ENCODE measurements at regions not wholly inside any gene's neighbourhood (a gene's known extent, or its start where the extent isn't known, plus 50 kb on each side); places are given as distances from the start of the nearest gene placed in this dataset.
"Not testable (repeated sequence)": the region's sequence is repeated elsewhere in the genome, so short reads cannot be mapped to it uniquely, and the experiment has no call there.

DNA sequence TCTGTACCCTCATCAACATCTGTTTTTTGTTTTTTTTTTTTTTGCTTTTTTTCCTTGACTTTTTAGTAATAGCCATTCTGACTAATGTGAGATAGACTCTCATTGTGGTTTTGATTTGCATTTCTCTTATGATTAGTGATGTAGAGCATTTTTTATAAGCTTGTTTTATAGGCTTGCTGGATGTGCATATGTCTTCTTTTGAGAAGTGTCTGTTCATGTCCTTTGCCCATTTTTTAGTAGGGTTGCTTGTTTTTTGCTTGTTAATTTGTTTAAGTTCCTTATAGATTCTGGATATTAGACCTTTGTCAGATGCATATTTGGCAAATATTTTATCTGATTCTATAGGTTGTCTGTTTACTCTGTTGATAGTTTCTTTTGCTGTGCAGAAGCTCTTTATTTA is 53.5 kb upstream of the FAR1 start:
- H3K36me3 ChIP-seq (ENCODE audit: insufficient read depth, low read length); H3K27me3 ChIP-seq (ENCODE audit: insufficient read depth, low read length); intact Hi-C loops (cut with micrococcal nuclease); H3K27ac ChIP-seq (ENCODE audit: low read depth, low read length); H3K27ac Mint-ChIP-seq; POLR2A ChIA-PET (ENCODE audit: partially characterized antibody); H3K4me3 ChIP-seq (ENCODE audit: low read length in 2 of 2); H3K9me3 ChIP-seq (ENCODE audit: control insufficient read depth in 1 of 2, low read length in 2 of 2); H3K27me3 Mint-ChIP-seq; H3K4me1 ChIP-seq (ENCODE audit: insufficient read depth, low read length); H3K4me3 Mint-ChIP-seq; DNase-seq; CTCF ChIA-PET (ENCODE audit: partially characterized antibody); H3K36me3 Mint-ChIP-seq; H3K4me1 Mint-ChIP-seq: not testable (repeated sequence)
- peaks cover 0 to 61% (median 48%) of the 10 kb centered on the region in 8 donors for H3K9me3 Mint-ChIP-seq

DNA sequence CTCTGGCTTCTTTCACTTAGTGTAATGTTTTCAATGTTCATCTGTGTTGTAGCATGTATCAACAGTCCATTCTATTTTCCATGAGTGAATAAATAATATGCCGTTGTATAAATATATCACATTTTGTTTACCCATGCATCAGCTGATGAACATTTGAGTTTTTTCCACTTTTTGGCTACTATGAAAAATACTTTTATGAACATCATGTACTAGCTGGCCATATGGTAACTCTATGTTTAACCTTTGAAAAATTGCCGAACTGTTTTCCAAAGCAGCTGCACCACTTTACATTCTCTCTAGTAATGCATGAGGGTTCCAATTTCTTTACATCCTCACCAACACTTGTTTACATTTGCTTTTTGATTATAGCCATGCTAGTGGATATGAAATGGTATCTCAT is 59.8 kb upstream of the FAR1 start:
- Mint-ChIP-seq H3K36me3 (no peaks in the 10 kb centered on the region), H3K27ac (no peak overlapping the region), H3K9me3 (peaks cover 0 to 8% (median under 1%) of the 10 kb centered on the region in 8 donors), H3K4me3 (no peak overlapping the region), H3K27me3 (no peaks in the 10 kb centered on the region), H3K4me1 (no peaks in the 10 kb centered on the region)
- no peak overlapping the region for H3K4me3 ChIP-seq (ENCODE audit: low read length in 2 of 2)
- intact Hi-C loops (cut with micrococcal nuclease) = no loop called here
- ChIA-PET CTCF (ENCODE audit: partially characterized antibody) (no interaction called here), POLR2A (ENCODE audit: partially characterized antibody) (no interaction called here)
- no peaks in the 10 kb centered on the region for H3K4me1 ChIP-seq (ENCODE audit: insufficient read depth, low read length)
- no peaks in the 10 kb centered on the region for H3K27me3 ChIP-seq (ENCODE audit: insufficient read depth, low read length)
- no peak for DNase-seq
- no peaks in the 10 kb centered on the region for H3K9me3 ChIP-seq (ENCODE audit: control insufficient read depth in 1 of 2, low read length in 2 of 2)
- H3K36me3 ChIP-seq (ENCODE audit: insufficient read depth, low read length) = no peaks in the 10 kb centered on the region
- no peak overlapping the region for H3K27ac ChIP-seq (ENCODE audit: low read depth, low read length)

DNA sequence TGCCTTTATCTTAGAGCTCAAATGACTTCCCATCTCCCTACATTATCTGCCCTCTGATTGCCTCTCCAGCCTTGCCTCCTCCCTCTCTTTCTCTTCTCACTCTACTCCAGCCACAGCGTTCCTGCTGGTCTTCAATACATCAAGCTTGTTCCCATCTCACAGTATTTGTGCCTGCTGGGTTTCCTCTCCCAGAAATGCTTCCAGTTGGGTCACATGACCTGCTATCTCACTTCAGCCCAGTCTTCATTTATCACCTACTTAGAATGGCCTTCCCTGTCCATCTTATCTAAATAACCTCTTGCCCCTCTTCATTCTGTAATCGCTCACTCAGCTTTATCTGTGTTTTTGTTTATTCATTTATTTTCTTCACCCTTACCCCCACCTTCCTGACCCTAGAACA is 61.8 kb upstream of the FAR1 start:
- CTCF ChIA-PET (ENCODE audit: partially characterized antibody) = no interaction called here
- Mint-ChIP-seq H3K27me3 (peaks cover 0 to 1% of the 10 kb centered on the region in 2 donors), H3K36me3 (no peaks in the 10 kb centered on the region)

DNA sequence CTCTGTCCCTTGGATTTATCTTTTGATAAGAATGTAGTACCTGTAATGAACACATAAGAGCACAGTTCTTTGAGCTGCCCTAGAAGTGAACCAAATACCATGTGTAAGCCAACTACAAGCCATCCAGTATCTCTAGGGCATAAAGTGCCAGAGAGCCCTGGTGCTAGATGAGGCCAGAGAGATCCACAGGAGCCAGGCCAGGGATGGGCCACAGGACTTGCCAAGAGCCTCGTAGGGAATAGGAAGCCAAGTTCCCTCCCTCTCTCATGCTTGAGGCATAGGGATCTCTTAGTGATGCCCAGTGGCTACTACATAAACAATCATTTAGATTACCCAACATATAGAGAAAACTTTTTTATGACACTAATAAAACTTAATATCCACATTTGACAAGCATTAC is 64.8 kb upstream of the FAR1 start:
- H3K4me1 ChIP-seq (ENCODE audit: insufficient read depth, low read length) = no peaks in the 10 kb centered on the region
- intact Hi-C loops (cut with micrococcal nuclease) = no loop called here
- H3K4me3 ChIP-seq (ENCODE audit: low read length in 2 of 2) = no peak overlapping the region
- POLR2A ChIA-PET (ENCODE audit: partially characterized antibody) = no interaction called here
- Mint-ChIP-seq H3K27me3 (peaks cover 0 to 4% of the 10 kb centered on the region in 2 donors), H3K36me3 (no peaks in the 10 kb centered on the region), H3K9me3 (no peaks in the 10 kb centered on the region), H3K4me1 (no peaks in the 10 kb centered on the region), H3K27ac (no peak overlapping the region), H3K4me3 (no peak overlapping the region)
- H3K36me3 ChIP-seq (ENCODE audit: insufficient read depth, low read length) = no peaks in the 10 kb centered on the region
- H3K27me3 ChIP-seq (ENCODE audit: insufficient read depth, low read length) = no peaks in the 10 kb centered on the region
- H3K27ac ChIP-seq (ENCODE audit: low read depth, low read length) = no peak overlapping the region
- no peaks in the 10 kb centered on the region for H3K9me3 ChIP-seq (ENCODE audit: control insufficient read depth in 1 of 2, low read length in 2 of 2)
- CTCF ChIA-PET (ENCODE audit: partially characterized antibody) = no interaction called here
- DNase-seq = no peak

More for the DNA sequence above, 61.8 kb upstream of the FAR1 start:
- Mint-ChIP-seq H3K4me3 (no peak overlapping the region), H3K27ac (no peak overlapping the region), H3K4me1 (no peaks in the 10 kb centered on the region), H3K9me3 (peaks cover 0 to 2% (median 0%) of the 10 kb centered on the region in 8 donors)
- intact Hi-C loops (cut with micrococcal nuclease) = no loop called here
- Histone ChIP-seq H3K4me1 (ENCODE audit: insufficient read depth, low read length) (no peaks in the 10 kb centered on the region), H3K27me3 (ENCODE audit: insufficient read depth, low read length) (no peaks in the 10 kb centered on the region), H3K36me3 (ENCODE audit: insufficient read depth, low read length) (no peaks in the 10 kb centered on the region), H3K27ac (ENCODE audit: low read depth, low read length) (no peak overlapping the region), H3K4me3 (ENCODE audit: low read length in 2 of 2) (no peak overlapping the region), H3K9me3 (ENCODE audit: control insufficient read depth in 1 of 2, low read length in 2 of 2) (no peaks in the 10 kb centered on the region)
- POLR2A ChIA-PET (ENCODE audit: partially characterized antibody) = no interaction called here
- no peak for DNase-seq

DNA sequence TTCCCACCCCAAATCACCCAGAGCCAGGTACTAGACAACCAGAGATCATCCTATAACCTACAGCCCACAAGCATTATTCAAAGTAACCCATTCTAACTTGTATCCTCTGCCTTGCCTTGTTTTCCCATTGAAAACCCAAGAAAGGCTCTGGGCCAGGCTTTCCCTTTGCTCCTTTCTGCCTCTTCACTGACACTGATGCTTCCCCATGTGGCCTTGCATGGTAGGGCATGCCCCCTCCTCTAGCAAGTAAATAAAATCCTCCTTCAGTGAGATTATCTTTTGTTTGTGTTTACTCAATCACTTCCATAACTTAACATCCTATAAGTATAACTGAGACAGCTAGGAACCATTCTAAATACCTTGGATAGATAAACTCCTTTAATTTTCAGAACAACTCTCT is 65.6 kb upstream of the FAR1 start:
- H3K4me1 Mint-ChIP-seq = peaks cover 0 to 1% (median 0%) of the 10 kb centered on the region in 4 donors
- H3K27me3 ChIP-seq (ENCODE audit: insufficient read depth, low read length) = no peaks in the 10 kb centered on the region
- POLR2A ChIA-PET (ENCODE audit: partially characterized antibody) = no interaction called here

DNA sequence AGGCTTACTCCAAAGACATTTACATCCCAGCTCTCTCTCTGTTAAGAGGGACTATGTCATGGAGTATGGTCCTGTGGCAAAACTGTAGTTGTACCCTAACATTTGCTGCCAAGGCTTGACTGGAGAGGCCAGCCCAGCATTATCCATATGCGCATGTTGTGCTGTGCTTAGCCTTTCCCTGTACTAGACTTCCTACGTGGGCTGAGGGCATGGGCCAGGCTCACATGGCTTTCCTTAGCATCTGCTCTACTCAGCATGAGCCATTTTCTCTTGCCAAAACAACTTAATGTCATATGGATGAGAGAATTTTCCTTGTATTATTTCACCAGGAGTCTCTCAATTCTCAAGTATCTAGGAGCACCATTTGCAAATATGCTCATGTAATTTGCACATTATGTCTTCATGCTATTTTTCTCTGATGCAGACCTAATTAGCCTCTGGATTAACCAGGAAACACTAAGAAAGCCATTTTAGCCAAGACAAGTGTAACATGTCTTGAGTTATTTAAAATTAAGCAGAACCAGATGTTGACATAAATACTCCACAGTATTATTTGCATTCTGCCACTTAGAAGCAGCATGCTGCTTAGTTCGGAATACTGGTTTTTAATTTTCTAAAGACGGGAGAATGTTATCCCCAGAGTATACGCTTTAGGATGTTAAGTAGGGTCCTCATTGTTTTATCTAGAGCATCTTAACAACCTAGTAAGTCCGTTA is 71.7 kb upstream of the FAR1 start:
- Histone ChIP-seq H3K9me3 (ENCODE audit: control insufficient read depth in 1 of 2, low read length in 2 of 2) (no peaks in the 10 kb centered on the region), H3K27me3 (ENCODE audit: insufficient read depth, low read length) (no peaks in the 10 kb centered on the region), H3K36me3 (ENCODE audit: insufficient read depth, low read length) (no peaks in the 10 kb centered on the region), H3K27ac (ENCODE audit: low read depth, low read length) (no peak overlapping the region), H3K4me1 (ENCODE audit: insufficient read depth, low read length) (no peaks in the 10 kb centered on the region), H3K4me3 (ENCODE audit: low read length in 2 of 2) (no peak overlapping the region)
- Mint-ChIP-seq H3K4me1 (peaks cover 0 to 1% (median 0%) of the 10 kb centered on the region in 4 donors), H3K36me3 (no peaks in the 10 kb centered on the region), H3K4me3 (no peak overlapping the region), H3K27ac (no peak overlapping the region), H3K27me3 (peaks cover 0 to 7% of the 10 kb centered on the region in 2 donors), H3K9me3 (peaks cover 0 to 9% (median 0%) of the 10 kb centered on the region in 8 donors)
- ChIA-PET POLR2A (ENCODE audit: partially characterized antibody) (no interaction called here), CTCF (ENCODE audit: partially characterized antibody) (no interaction called here)
- intact Hi-C loops (cut with micrococcal nuclease) = no loop called here
- DNase-seq = no peak

More for the DNA sequence above, 65.6 kb upstream of the FAR1 start:
- Mint-ChIP-seq H3K27ac (no peak overlapping the region), H3K36me3 (no peaks in the 10 kb centered on the region), H3K27me3 (peaks cover 0 to 4% of the 10 kb centered on the region in 2 donors), H3K9me3 (no peaks in the 10 kb centered on the region), H3K4me3 (no peak overlapping the region)
- no peaks in the 10 kb centered on the region for H3K9me3 ChIP-seq (ENCODE audit: control insufficient read depth in 1 of 2, low read length in 2 of 2)
- H3K36me3 ChIP-seq (ENCODE audit: insufficient read depth, low read length) = no peaks in the 10 kb centered on the region
- no peak overlapping the region for H3K27ac ChIP-seq (ENCODE audit: low read depth, low read length)
- no peaks in the 10 kb centered on the region for H3K4me1 ChIP-seq (ENCODE audit: insufficient read depth, low read length)
- no peak overlapping the region for H3K4me3 ChIP-seq (ENCODE audit: low read length in 2 of 2)
- intact Hi-C loops (cut with micrococcal nuclease) = no loop called here
- DNase-seq = no peak
- CTCF ChIA-PET (ENCODE audit: partially characterized antibody) = interaction anchor here (1.1 kb wide), 1 partner anchor 9 kb away, joined by 3 read pairs; no protein-coding TSS in a partner anchor

DNA sequence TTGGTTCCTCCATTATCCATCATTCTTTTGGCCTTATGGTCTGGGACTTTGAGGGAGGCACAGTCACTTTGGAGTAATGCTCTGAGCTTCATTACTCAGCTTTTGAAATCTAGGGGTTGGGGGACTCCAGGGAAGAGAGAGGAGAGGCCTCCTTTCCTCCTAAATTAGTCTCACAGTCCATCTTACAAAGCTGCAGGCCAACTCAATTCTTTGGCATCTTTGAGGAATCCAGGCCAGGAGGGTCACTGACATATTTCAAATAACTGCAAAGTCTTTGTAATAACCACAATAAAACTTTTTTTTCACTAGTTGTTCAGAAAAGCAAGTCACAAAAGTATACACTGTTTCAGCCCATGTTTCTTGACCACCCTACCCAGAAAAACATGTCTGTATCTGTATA is 73.3 kb upstream of the FAR1 start:
- H3K4me1 Mint-ChIP-seq = peaks cover 0 to 1% (median 0%) of the 10 kb centered on the region in 4 donors
- Histone ChIP-seq H3K9me3 (ENCODE audit: control insufficient read depth in 1 of 2, low read length in 2 of 2) (no peaks in the 10 kb centered on the region), H3K4me3 (ENCODE audit: low read length in 2 of 2) (no peak overlapping the region), H3K36me3 (ENCODE audit: insufficient read depth, low read length) (no peaks in the 10 kb centered on the region), H3K4me1 (ENCODE audit: insufficient read depth, low read length) (no peaks in the 10 kb centered on the region), H3K27me3 (ENCODE audit: insufficient read depth, low read length) (no peaks in the 10 kb centered on the region), H3K27ac (ENCODE audit: low read depth, low read length) (no peak overlapping the region)
- H3K4me3 Mint-ChIP-seq = no peak overlapping the region
- intact Hi-C loops (cut with micrococcal nuclease) = no loop called here
- no peak overlapping the region for H3K27ac Mint-ChIP-seq
- ChIA-PET CTCF (ENCODE audit: partially characterized antibody) (no interaction called here), POLR2A (ENCODE audit: partially characterized antibody) (no interaction called here)
- peaks cover 0 to 14% (median 3%) of the 10 kb centered on the region in 8 donors for H3K9me3 Mint-ChIP-seq
- peaks cover 0 to 5% of the 10 kb centered on the region in 2 donors for H3K27me3 Mint-ChIP-seq
- DNase-seq = no peak
- H3K36me3 Mint-ChIP-seq = no peaks in the 10 kb centered on the region

All from CD4-positive, alpha-beta memory T cell (primary cell).